Stomach (tissue), 8 donors: ENCODE measurements at regions not wholly inside any gene's neighbourhood (a gene's known extent, or its start where the extent isn't known, plus 50 kb on each side); places are given as distances from the start of the nearest gene placed in this dataset.

Experiments
- DNase-seq, 2 donors: peaks; one replicate each; pipeline versions ENCODE4 v3.0.0 to v3.0.0-alpha.2; 2013 to 2019
- H3K27ac ChIP-seq, 5 donors: fragments of 200-600 bp in 4 of 5; sonication (generic) in 4 of 5; one replicate each; pipeline ENCODE4 v1.5.1; 2013 to 2019; ENCODE audit warnings: mild to moderate bottlenecking in 1 of 5, moderate library complexity in 1 of 5
- H3K27me3 ChIP-seq, 3 donors: fragments of 200-600 bp; sonication (generic); one replicate each; pipeline ENCODE4 v1.5.1; 2017 to 2019; ENCODE audit warnings: mixed run types in 1 of 3
- H3K36me3 ChIP-seq, 4 donors: fragments of 200-600 bp; sonication (generic); 1 replicate in 3 of 4; 2 replicates in 1 of 4; pipeline ENCODE4 v1.5.1; 2016 to 2019
- H3K4me1 ChIP-seq, 4 donors: fragments of 200-600 bp; sonication (generic); one replicate each; pipeline ENCODE4 v1.5.1; 2016 to 2019
- H3K4me3 ChIP-seq, 4 donors: fragments of 200-600 bp; sonication (generic) in 3 of 4; one replicate each; pipeline ENCODE4 v1.5.1; 2016 to 2019; ENCODE audit warnings: mild to moderate bottlenecking in 1 of 4
- H3K9me3 ChIP-seq, 4 donors: fragments of 200-600 bp; sonication (generic); one replicate each; pipeline ENCODE4 v1.5.1; 2016 to 2019
- CTCF ChIP-seq, 7 experiments: fragments of 450-650 bp in 4 of 7; fragments of 200-600 bp in 3 of 7; sonication (generic) in 3 of 7; IDR thresholded peaks; one replicate each; pipeline ENCODE4 v1.5.1; 2016 to 2019; ENCODE audit warnings: antibody characterized with exemption in 7 of 7, control low read depth in 2 of 7, mild to moderate bottlenecking in 1 of 7
- EP300 ChIP-seq: sonication (generic); formaldehyde crosslinking; IDR thresholded peaks from one replicate; pipeline ENCODE4 v1.6.1; 2017; ENCODE audit warnings: antibody characterized with exemption
- POLR2A ChIP-seq, 4 donors: fragments of 450-650 bp; IDR thresholded peaks; one replicate each; pipeline ENCODE4 v1.6.1; 2016; ENCODE audit warnings: antibody characterized with exemption in 4 of 4, control low read depth in 2 of 4, mild to moderate bottlenecking in 1 of 4, moderate library complexity in 1 of 4
- POLR2AphosphoS5 ChIP-seq, 3 donors: sonication (generic); formaldehyde crosslinking; IDR thresholded peaks; one replicate each; pipeline ENCODE4 v1.6.1; 2016; ENCODE audit warnings: antibody characterized with exemption in 3 of 3
- WGBS, 5 donors: extraction: QIAGEN DNeasy Blood & Tissue Kit in 3 of 5; methylation state at CpG; one replicate each; pipeline versions ENCODE4 v1.1.5 to v1.1.7; 2013 to 2018; 5-methylcytosine and 5-hydroxymethylcytosine counted together
- intact Hi-C: fragments of 100-400 bp; cut with DNase I; formaldehyde crosslinking; loops from one replicate; pipeline ENCODE4 v1.15.1; 2023; ENCODE audit warnings: low total_unique reads
- donor health status: healthy with polysubstance abuse.
- donor health status: Bipolar disorder and iron deficiency.
- donor health status: healthy.

GRCh38 chr13:30033681-30034457 lies 183.5 kb upstream of the UBL3 start:
- no peak for TF ChIP-seq POLR2AphosphoS5 (IDR thresholded peaks at IDR 0.05)
- no peak for TF ChIP-seq EP300
- no peak for TF ChIP-seq POLR2A (IDR thresholded peaks at IDR 0.05)
- TF ChIP-seq CTCF (IDR thresholded peaks at IDR 0.05): no peak

GRCh38 chr13:30032263-30032662 lies 181.8 kb upstream of the UBL3 start:
- intact Hi-C loops: no loop called here
- peaks cover 0 to 5% (median 1%) of the 10 kb centered on the region in 4 donors for H3K4me1 ChIP-seq
- H3K4me3 ChIP-seq: no peak overlapping the region
- TF ChIP-seq POLR2AphosphoS5 (IDR thresholded peaks at IDR 0.05): no peak
- no peak for TF ChIP-seq POLR2A (IDR thresholded peaks at IDR 0.05)
- no peak for TF ChIP-seq CTCF (IDR thresholded peaks at IDR 0.05)
- TF ChIP-seq EP300: no peak
- H3K27ac ChIP-seq: no peak overlapping the region
- no peaks in the 10 kb centered on the region for H3K9me3 ChIP-seq
- no peaks in the 10 kb centered on the region for H3K27me3 ChIP-seq
- WGBS, 5 donors: 80 to 89% (median 86%) methylated on average over 4 of the region's 4 CpGs
- no peaks in the 10 kb centered on the region for H3K36me3 ChIP-seq
- DNase-seq: no peak

More at GRCh38 chr13:30033681-30034457, 183.5 kb upstream of the UBL3 start:
- DNase-seq: peak in 1 of 2 donors; percentile 26
- H3K27me3 ChIP-seq: no peaks in the 10 kb centered on the region
- H3K27ac ChIP-seq: no peak overlapping the region
- H3K9me3 ChIP-seq: no peaks in the 10 kb centered on the region
- WGBS, 5 donors: 50 to 80% (median 71%) methylated on average over 6 of the region's 6 CpGs
- H3K4me1 ChIP-seq: peaks cover 0 to 3% (median 0%) of the 10 kb centered on the region in 4 donors
- H3K4me3 ChIP-seq: no peak overlapping the region
- H3K36me3 ChIP-seq: no peaks in the 10 kb centered on the region
- intact Hi-C loops: no loop called here

GRCh38 chr13:30031488-30031887 lies 181.1 kb upstream of the UBL3 start:
- intact Hi-C loops: no loop called here
- no peak overlapping the region for H3K4me3 ChIP-seq
- H3K27me3 ChIP-seq: no peaks in the 10 kb centered on the region
- H3K27ac ChIP-seq: no peak overlapping the region
- no peaks in the 10 kb centered on the region for H3K9me3 ChIP-seq
- H3K36me3 ChIP-seq: no peaks in the 10 kb centered on the region
- H3K4me1 ChIP-seq: peaks cover 0 to 5% (median 1%) of the 10 kb centered on the region in 4 donors
- TF ChIP-seq EP300 (no peak), POLR2AphosphoS5 (IDR thresholded peaks at IDR 0.05) (no peak), POLR2A (IDR thresholded peaks at IDR 0.05) (no peak), CTCF (IDR thresholded peaks at IDR 0.05) (no peak)
- WGBS, 5 donors: 85 to 90% (median 87%) methylated on average over 5 of the region's 5 CpGs
- DNase-seq: no peak

- H3K4me1 ChIP-seq: peaks cover 0 to 5% (median 1%) of the 10 kb centered on the region in 4 donors
- intact Hi-C loops: no loop called here
- H3K27me3 ChIP-seq: no peaks in the 10 kb centered on the region
- TF ChIP-seq CTCF (IDR thresholded peaks at IDR 0.05) (no peak), POLR2A (IDR thresholded peaks at IDR 0.05) (no peak), EP300 (no peak), POLR2AphosphoS5 (IDR thresholded peaks at IDR 0.05) (no peak)
- DNase-seq: no peak
- no peaks in the 10 kb centered on the region for H3K36me3 ChIP-seq
- H3K27ac ChIP-seq: no peak overlapping the region
- 67 to 78% (median 75%) methylated on average over 4 of the region's 4 CpGs for WGBS, 5 donors
- H3K9me3 ChIP-seq: no peaks in the 10 kb centered on the region
- H3K4me3 ChIP-seq: no peak overlapping the region
Observed at GRCh38 chr13:30030141-30030750, 179.8 kb upstream of the UBL3 start.
